MCF 10A (cell line): ENCODE measurements at regions not wholly inside any gene's neighbourhood (a gene's known extent, or its start where the extent isn't known, plus 50 kb on each side); places are given as distances from the start of the nearest gene placed in this dataset.
"Not testable (repeated sequence)": the region's sequence is repeated elsewhere in the genome, so short reads cannot be mapped to it uniquely, and the experiment has no call there.

Source experiments
- BruUV-seq: library from RNA; stranded (reverse); fragments of 400-500 nt; replicated peaks from 2 replicates; lab custom pipeline; 2021; lab: Mats Ljungman, UMichigan
- CTCF ChIA-PET: fragments of 300-600 bp; sonication (Branson Sonifier 250); formaldehyde crosslinking; extraction: SDS; loops from one replicate; lab custom pipeline; 2021; ENCODE audit warnings: antibody characterized with exemption, inconsistent platforms; lab: Yijun Ruan, JAX
- POLR2A ChIA-PET: fragments of 300-600, 350-650 bp; sonication (Branson Sonifier 250); formaldehyde crosslinking; extraction: SDS; loops from one replicate; lab custom pipeline; 2020; ENCODE audit warnings: antibody characterized with exemption, inconsistent platforms; lab: Yijun Ruan, JAX
- DNase-seq: peaks from one replicate; pipeline ENCODE4 v3.0.0-alpha.2; 2018; ENCODE audit not compliant: unreplicated experiment
- H3K27ac Mint-ChIP-seq: one replicate; pipeline ENCODE4 v1.8.0; 2022; ENCODE audit warnings: mild to moderate bottlenecking, low read depth, mixed read lengths; ENCODE audit not compliant: unreplicated experiment
- H3K27me3 Mint-ChIP-seq: one replicate; pipeline ENCODE4 v1.8.0; 2022; ENCODE audit warnings: mixed read lengths; ENCODE audit not compliant: insufficient read depth, unreplicated experiment
- H3K36me3 Mint-ChIP-seq: one replicate; pipeline ENCODE4 v1.8.0; 2022; ENCODE audit warnings: mild to moderate bottlenecking, moderate library complexity, mixed read lengths; ENCODE audit not compliant: insufficient read depth, unreplicated experiment
- H3K4me1 Mint-ChIP-seq: one replicate; pipeline ENCODE4 v1.8.0; 2022; ENCODE audit warnings: mixed read lengths; ENCODE audit not compliant: insufficient read depth, unreplicated experiment
- H3K4me3 Mint-ChIP-seq: one replicate; pipeline ENCODE4 v1.8.0; 2022; ENCODE audit warnings: mild to moderate bottlenecking, moderate library complexity, mixed read lengths; ENCODE audit not compliant: unreplicated experiment
- H3K9me3 Mint-ChIP-seq: one replicate; pipeline ENCODE4 v1.8.0; 2022; ENCODE audit warnings: mixed read lengths; ENCODE audit not compliant: unreplicated experiment
- intact Hi-C: fragments of 100-400 bp; cut with micrococcal nuclease; formaldehyde crosslinking; loops from 2 replicates; pipeline ENCODE4 v1.14.1; 2022
- TF ChIP-seq, protein P1 (sequence below): fragments of 200-600 bp; IDR thresholded peaks from one replicate; pipeline ENCODE4 v1.8.0; 2022; ENCODE audit warnings: antibody characterized with exemption, mild to moderate bottlenecking; ENCODE audit not compliant: unreplicated experiment

GRCh38 chrX:40373025-40373424 is 207.7 kb upstream of the ATP6AP2 start:
- H3K36me3 Mint-ChIP-seq, result no peaks in the 10 kb centered on the region
- no TSS peak for BruUV-seq
- peaks cover 29% of the 10 kb centered on the region for H3K27me3 Mint-ChIP-seq
- CTCF ChIA-PET, result no interaction called here
- no peaks in the 10 kb centered on the region for H3K9me3 Mint-ChIP-seq
- no peak overlapping the region for H3K27ac Mint-ChIP-seq
- intact Hi-C loops, result no loop called here
- no peaks in the 10 kb centered on the region for H3K4me1 Mint-ChIP-seq
- TF ChIP-seq, protein P1, sequence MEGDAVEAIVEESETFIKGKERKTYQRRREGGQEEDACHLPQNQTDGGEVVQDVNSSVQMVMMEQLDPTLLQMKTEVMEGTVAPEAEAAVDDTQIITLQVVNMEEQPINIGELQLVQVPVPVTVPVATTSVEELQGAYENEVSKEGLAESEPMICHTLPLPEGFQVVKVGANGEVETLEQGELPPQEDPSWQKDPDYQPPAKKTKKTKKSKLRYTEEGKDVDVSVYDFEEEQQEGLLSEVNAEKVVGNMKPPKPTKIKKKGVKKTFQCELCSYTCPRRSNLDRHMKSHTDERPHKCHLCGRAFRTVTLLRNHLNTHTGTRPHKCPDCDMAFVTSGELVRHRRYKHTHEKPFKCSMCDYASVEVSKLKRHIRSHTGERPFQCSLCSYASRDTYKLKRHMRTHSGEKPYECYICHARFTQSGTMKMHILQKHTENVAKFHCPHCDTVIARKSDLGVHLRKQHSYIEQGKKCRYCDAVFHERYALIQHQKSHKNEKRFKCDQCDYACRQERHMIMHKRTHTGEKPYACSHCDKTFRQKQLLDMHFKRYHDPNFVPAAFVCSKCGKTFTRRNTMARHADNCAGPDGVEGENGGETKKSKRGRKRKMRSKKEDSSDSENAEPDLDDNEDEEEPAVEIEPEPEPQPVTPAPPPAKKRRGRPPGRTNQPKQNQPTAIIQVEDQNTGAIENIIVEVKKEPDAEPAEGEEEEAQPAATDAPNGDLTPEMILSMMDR, result no peak
- no peak overlapping the region for H3K4me3 Mint-ChIP-seq
- no peak for DNase-seq
- POLR2A ChIA-PET, result no interaction called here

- intact Hi-C loops, result no loop called here
- BruUV-seq, result no TSS peak
- ChIA-PET CTCF (interaction anchor here (0.8 kb wide), 1 partner anchor 12 kb away, joined by 3 read pairs; no protein-coding TSS in a partner anchor), POLR2A (no interaction called here)
- no peaks in the 10 kb centered on the region for H3K9me3 Mint-ChIP-seq
- no peak overlapping the region for H3K4me3 Mint-ChIP-seq
- H3K27me3 Mint-ChIP-seq, result peaks cover 46% of the 10 kb centered on the region
- no peaks in the 10 kb centered on the region for H3K4me1 Mint-ChIP-seq
- H3K36me3 Mint-ChIP-seq, result no peaks in the 10 kb centered on the region
- no peak for DNase-seq
- TF ChIP-seq, protein P1, result no peak
- H3K27ac Mint-ChIP-seq, result no peak overlapping the region
Observed at GRCh38 chrX:40371376-40371775, 209.4 kb upstream of the ATP6AP2 start.

DNA sequence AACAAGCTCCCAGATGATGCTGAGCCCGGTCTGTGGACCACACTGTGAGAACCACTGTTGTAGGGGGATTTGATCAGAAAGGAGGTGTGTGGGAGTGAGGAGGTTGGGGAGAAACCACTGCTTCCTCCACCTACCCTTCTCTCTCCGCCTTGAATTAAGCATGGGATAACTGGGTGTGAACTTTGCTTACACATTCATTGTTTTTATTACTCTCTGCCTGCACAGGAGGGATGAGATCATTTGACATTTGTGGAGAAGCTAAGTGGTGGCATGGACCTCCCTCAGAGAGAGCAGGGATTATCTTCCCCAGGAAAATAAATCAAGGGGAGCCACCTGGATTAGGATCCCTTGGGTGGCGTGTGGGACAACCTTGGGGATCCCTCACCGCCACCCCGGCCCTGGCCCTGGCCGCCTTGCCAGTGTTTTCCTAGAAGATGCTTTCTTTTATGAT is 212.1 kb upstream of the ATP6AP2 start:
- H3K36me3 Mint-ChIP-seq, result no peaks in the 10 kb centered on the region
- no peaks in the 10 kb centered on the region for H3K4me1 Mint-ChIP-seq
- POLR2A ChIA-PET, result no interaction called here
- CTCF ChIA-PET, result no interaction called here
- TF ChIP-seq, protein P1, result no peak
- H3K27ac Mint-ChIP-seq, result no peak overlapping the region
- no peak for DNase-seq
- BruUV-seq, result no TSS peak
- H3K9me3 Mint-ChIP-seq, result peaks cover 10% of the 10 kb centered on the region
- no peak overlapping the region for H3K4me3 Mint-ChIP-seq
- intact Hi-C loops, result no loop called here
- H3K27me3 Mint-ChIP-seq, result peaks cover 68% of the 10 kb centered on the region

DNA sequence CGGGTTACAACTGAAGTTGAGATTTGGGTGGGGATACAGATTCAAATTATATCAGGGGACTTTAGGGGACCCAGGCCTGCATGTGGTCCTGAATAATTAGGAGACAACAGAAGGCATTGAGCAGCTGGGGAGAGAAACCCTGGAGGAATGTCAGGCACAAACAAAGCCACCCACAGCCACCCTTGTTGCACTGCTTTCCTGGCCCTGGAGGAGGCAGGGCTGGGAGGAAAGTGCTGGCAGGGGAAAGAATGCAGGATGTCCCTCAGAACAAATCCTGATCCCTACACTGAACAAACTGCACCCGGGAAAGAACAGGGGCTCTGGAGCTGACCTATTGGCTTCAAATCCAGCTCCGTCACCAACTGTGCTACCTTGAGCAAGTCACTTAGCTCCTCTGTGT is 214.1 kb upstream of the ATP6AP2 start:
- H3K27me3 Mint-ChIP-seq, result peaks cover 64% of the 10 kb centered on the region
- ChIA-PET POLR2A (no interaction called here), CTCF (no interaction called here)
- DNase-seq, result no peak
- no TSS peak for BruUV-seq
- intact Hi-C loops, result no loop called here
- peaks cover 10% of the 10 kb centered on the region for H3K9me3 Mint-ChIP-seq
- H3K4me3 Mint-ChIP-seq, result no peak overlapping the region
- no peaks in the 10 kb centered on the region for H3K36me3 Mint-ChIP-seq
- no peak overlapping the region for H3K27ac Mint-ChIP-seq
- TF ChIP-seq, protein P1, result no peak
- no peaks in the 10 kb centered on the region for H3K4me1 Mint-ChIP-seq

- H3K27me3 Mint-ChIP-seq, result peaks cover 48% of the 10 kb centered on the region
- H3K4me1 Mint-ChIP-seq, H3K27ac Mint-ChIP-seq, BruUV-seq, intact Hi-C loops, H3K4me3 Mint-ChIP-seq, H3K9me3 Mint-ChIP-seq, H3K36me3 Mint-ChIP-seq, CTCF ChIA-PET, DNase-seq, POLR2A ChIA-PET: not testable (repeated sequence)
Observed at GRCh38 chrX:40362291-40362690, 218.5 kb upstream of the ATP6AP2 start.
